ENCODE measurements at regions not wholly inside any gene's neighbourhood (a gene's known extent, or its start where the extent isn't known, plus 50 kb on each side); places are given as distances from the start of the nearest gene placed in this dataset.

DNA sequence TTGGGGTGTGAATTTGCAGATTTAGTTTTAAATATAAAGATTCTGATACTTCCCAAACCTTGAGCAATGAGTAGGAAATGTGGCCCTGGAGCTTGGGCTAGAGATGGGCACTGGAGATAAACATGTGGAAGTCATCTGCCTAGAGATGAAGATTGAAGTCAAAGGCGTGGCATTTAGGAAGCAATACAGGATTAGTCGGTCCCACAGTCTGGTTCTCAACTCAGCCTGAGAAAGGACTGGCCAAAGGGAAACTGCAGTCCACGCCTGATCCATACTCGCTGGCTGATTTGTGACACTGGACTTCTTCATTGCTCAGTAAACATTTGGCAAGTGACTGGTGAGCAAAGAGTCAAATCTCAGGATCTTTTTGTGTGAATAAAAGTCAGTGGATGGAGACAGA lies 268.2 kb upstream of the ATP2B1 start:
- Histone ChIP-seq H3K27me3 (ENCODE audit: control insufficient read depth in 2 of 2, insufficient read depth in 2 of 2, low read length in 2 of 2) (no peaks in the 10 kb centered on the region), H3K79me2 (ENCODE audit: control insufficient read depth, insufficient read depth, low read length) (no peaks in the 10 kb centered on the region), H3K4me1 (ENCODE audit: control insufficient read depth, extremely low read depth, insufficient read depth, low read length) (no peaks in the 10 kb centered on the region), H3K4me2 (ENCODE audit: insufficient read depth, low read length) (no peak overlapping the region), H3K9ac (replicated peaks; ENCODE audit: extremely low read depth, insufficient read depth, low read length) (no peak overlapping the region), H3K4me3 (replicated peaks in 1 of 3; ENCODE audit: insufficient read depth in 1 of 3, low read depth in 1 of 3, low read length in 3 of 3) (no peak overlapping the region), H2AFZ (ENCODE audit: low read depth, low read length) (no peak overlapping the region), H4K20me1 (replicated peaks; ENCODE audit: control insufficient read depth, extremely low read depth, insufficient read depth, low read length) (no peaks in the 10 kb centered on the region), H3K36me3 (ENCODE audit: control insufficient read depth in 2 of 2, extremely low read depth in 1 of 2, insufficient read depth in 2 of 2, low read length in 2 of 2) (no peaks in the 10 kb centered on the region), H3K9me3 (replicated peaks; ENCODE audit: control insufficient read depth, insufficient read depth, low read length) (no peaks in the 10 kb centered on the region), H3K27ac (ENCODE audit: insufficient read depth, low read depth, low read length) (no peak overlapping the region), H3K9me1 (replicated peaks; ENCODE audit: control insufficient read depth, extremely low read depth, insufficient read depth, low read length) (no peaks in the 10 kb centered on the region)
- POLR2A ChIA-PET, result no interaction called here
- DNase-seq (ENCODE audit: low read depth, low spot score) (no peak), FAIRE-seq (no peak)
- CTCF ChIA-PET, result interaction anchor here (1.2 kb wide), 1 partner anchor 968 kb away, joined by 3 read pairs; no protein-coding TSS in a partner anchor
- TF ChIP-seq EZH2 (IDR thresholded peaks at IDR 0.05; ENCODE audit: borderline replicate concordance, low read depth, low read length, severe bottlenecking), result no peak
- TF ChIP-seq POLR2AphosphoS5 (IDR thresholded peaks at IDR 0.05; ENCODE audit: insufficient read depth, low read depth, low read length), result no peak
- TF ChIP-seq, protein P1, sequence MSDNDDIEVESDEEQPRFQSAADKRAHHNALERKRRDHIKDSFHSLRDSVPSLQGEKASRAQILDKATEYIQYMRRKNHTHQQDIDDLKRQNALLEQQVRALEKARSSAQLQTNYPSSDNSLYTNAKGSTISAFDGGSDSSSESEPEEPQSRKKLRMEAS (IDR thresholded peaks at IDR 0.05; ENCODE audit: insufficient read depth, insufficient read length), result no peak
- TF ChIP-seq, protein P2, sequence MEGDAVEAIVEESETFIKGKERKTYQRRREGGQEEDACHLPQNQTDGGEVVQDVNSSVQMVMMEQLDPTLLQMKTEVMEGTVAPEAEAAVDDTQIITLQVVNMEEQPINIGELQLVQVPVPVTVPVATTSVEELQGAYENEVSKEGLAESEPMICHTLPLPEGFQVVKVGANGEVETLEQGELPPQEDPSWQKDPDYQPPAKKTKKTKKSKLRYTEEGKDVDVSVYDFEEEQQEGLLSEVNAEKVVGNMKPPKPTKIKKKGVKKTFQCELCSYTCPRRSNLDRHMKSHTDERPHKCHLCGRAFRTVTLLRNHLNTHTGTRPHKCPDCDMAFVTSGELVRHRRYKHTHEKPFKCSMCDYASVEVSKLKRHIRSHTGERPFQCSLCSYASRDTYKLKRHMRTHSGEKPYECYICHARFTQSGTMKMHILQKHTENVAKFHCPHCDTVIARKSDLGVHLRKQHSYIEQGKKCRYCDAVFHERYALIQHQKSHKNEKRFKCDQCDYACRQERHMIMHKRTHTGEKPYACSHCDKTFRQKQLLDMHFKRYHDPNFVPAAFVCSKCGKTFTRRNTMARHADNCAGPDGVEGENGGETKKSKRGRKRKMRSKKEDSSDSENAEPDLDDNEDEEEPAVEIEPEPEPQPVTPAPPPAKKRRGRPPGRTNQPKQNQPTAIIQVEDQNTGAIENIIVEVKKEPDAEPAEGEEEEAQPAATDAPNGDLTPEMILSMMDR (IDR thresholded peaks at IDR 0.05; ENCODE audit: extremely low read depth in 1 of 2, insufficient read depth in 1 of 2, low read depth in 1 of 2, low read length in 2 of 2), result no peak
- no peak for TF ChIP-seq POLR2A (IDR thresholded peaks at IDR 0.05; ENCODE audit: low read depth, low read length)
- TF ChIP-seq JUN (IDR thresholded peaks at IDR 0.05; ENCODE audit: borderline replicate concordance, insufficient read depth, insufficient read length, low read depth), result no peak
- no peak for TF ChIP-seq GATA2 (IDR thresholded peaks at IDR 0.05; ENCODE audit: insufficient read depth, insufficient read length, low read depth, low read length)
- no peak for TF ChIP-seq FOS (IDR thresholded peaks at IDR 0.05; ENCODE audit: borderline replicate concordance, insufficient read depth, low read length)
- TF ChIP-seq MYC (IDR thresholded peaks at IDR 0.05; ENCODE audit: low read depth, low read length), result no peak
- BruUV-seq (replicated peaks), result no TSS peak
- dilution Hi-C loops (cut with MboI; ENCODE audit: extremely low pct_ligation_motif_present, low sequenced_read_pairs) (no loop called here), intact Hi-C loops (cut with micrococcal nuclease) (no loop called here)
